ENCODE measurements at regions not wholly inside any gene's neighbourhood (a gene's known extent, or its start where the extent isn't known, plus 50 kb on each side); places are given as distances from the start of the nearest gene placed in this dataset.
"Not testable (repeated sequence)": the region's sequence is repeated elsewhere in the genome, so short reads cannot be mapped to it uniquely, and the experiment has no call there.

- no peaks in the 10 kb centered on the region for H3K9me3 ChIP-seq (ENCODE audit: low read depth, low read length)
- no peaks in the 10 kb centered on the region for H3K79me2 ChIP-seq (ENCODE audit: insufficient read depth, low read length)
- H4K20me1 ChIP-seq (ENCODE audit: insufficient read depth, low read length): no peaks in the 10 kb centered on the region
- peak overlapping the region; percentile 30 for H3K27ac ChIP-seq (ENCODE audit: low read depth, low read length)
- peak; percentile 91 for DNase-seq (ENCODE audit: insufficient read length, low spot score, missing footprints)
- H2AFZ ChIP-seq (ENCODE audit: low read length): no peak overlapping the region
- no peaks in the 10 kb centered on the region for H3K4me1 ChIP-seq (ENCODE audit: insufficient read depth, low read length)
- TF ChIP-seq, protein P1, sequence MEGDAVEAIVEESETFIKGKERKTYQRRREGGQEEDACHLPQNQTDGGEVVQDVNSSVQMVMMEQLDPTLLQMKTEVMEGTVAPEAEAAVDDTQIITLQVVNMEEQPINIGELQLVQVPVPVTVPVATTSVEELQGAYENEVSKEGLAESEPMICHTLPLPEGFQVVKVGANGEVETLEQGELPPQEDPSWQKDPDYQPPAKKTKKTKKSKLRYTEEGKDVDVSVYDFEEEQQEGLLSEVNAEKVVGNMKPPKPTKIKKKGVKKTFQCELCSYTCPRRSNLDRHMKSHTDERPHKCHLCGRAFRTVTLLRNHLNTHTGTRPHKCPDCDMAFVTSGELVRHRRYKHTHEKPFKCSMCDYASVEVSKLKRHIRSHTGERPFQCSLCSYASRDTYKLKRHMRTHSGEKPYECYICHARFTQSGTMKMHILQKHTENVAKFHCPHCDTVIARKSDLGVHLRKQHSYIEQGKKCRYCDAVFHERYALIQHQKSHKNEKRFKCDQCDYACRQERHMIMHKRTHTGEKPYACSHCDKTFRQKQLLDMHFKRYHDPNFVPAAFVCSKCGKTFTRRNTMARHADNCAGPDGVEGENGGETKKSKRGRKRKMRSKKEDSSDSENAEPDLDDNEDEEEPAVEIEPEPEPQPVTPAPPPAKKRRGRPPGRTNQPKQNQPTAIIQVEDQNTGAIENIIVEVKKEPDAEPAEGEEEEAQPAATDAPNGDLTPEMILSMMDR (IDR thresholded peaks at IDR 0.05; ENCODE audit: extremely low read depth, low read depth, low read length): no peak
- H3K4me3 ChIP-seq (ENCODE audit: insufficient read depth, low read length): no peak overlapping the region
- no peak overlapping the region for H3K4me2 ChIP-seq (ENCODE audit: insufficient read depth, low read length)
- no peaks in the 10 kb centered on the region for H3K36me3 ChIP-seq (ENCODE audit: insufficient read depth, low read length)
- no peaks in the 10 kb centered on the region for H3K27me3 ChIP-seq (ENCODE audit: insufficient read depth, low read length)
Observed at GRCh38 chr6:4413073-4413472, 277.7 kb upstream of the ECI2 start.

DNA sequence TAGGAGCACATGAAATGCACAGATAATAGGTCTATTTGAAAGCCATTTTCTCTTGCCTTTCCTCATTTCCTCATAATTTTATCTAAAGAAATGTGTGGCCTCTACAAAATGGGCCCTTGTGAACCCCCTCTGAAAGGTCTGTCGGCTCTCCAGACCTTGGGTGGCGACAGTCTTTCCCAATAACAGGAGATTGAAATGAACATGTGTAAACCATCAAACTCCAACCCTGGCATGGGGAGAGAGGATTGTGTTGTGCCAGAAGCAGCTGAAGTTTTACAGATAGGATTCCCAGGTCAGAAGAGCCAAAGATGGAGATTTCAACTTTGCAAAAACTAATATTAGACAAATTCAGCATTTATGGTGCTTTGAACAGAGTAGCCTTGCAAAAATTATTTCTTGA, 277.1 kb upstream of the ECI2 start:
- TF ChIP-seq, protein P1 (IDR thresholded peaks at IDR 0.05; ENCODE audit: extremely low read depth, low read depth, low read length): no peak
- H3K36me3 ChIP-seq (ENCODE audit: insufficient read depth, low read length): no peaks in the 10 kb centered on the region
- no peak overlapping the region for H3K4me2 ChIP-seq (ENCODE audit: insufficient read depth, low read length)
- no peaks in the 10 kb centered on the region for H3K9me3 ChIP-seq (ENCODE audit: low read depth, low read length)
- H3K4me3 ChIP-seq (ENCODE audit: insufficient read depth, low read length): no peak overlapping the region
- no peaks in the 10 kb centered on the region for H3K79me2 ChIP-seq (ENCODE audit: insufficient read depth, low read length)
- no peaks in the 10 kb centered on the region for H4K20me1 ChIP-seq (ENCODE audit: insufficient read depth, low read length)
- no peak overlapping the region for H3K27ac ChIP-seq (ENCODE audit: low read depth, low read length)
- no peak for DNase-seq (ENCODE audit: insufficient read length, low spot score, missing footprints)
- no peak overlapping the region for H2AFZ ChIP-seq (ENCODE audit: low read length)
- no peaks in the 10 kb centered on the region for H3K4me1 ChIP-seq (ENCODE audit: insufficient read depth, low read length)
- no peaks in the 10 kb centered on the region for H3K27me3 ChIP-seq (ENCODE audit: insufficient read depth, low read length)

- Histone ChIP-seq H3K4me2 (ENCODE audit: insufficient read depth, low read length) (no peak overlapping the region), H3K9me3 (ENCODE audit: low read depth, low read length) (no peaks in the 10 kb centered on the region), H4K20me1 (ENCODE audit: insufficient read depth, low read length) (no peaks in the 10 kb centered on the region), H3K36me3 (ENCODE audit: insufficient read depth, low read length) (no peaks in the 10 kb centered on the region), H3K4me1 (ENCODE audit: insufficient read depth, low read length) (no peaks in the 10 kb centered on the region), H3K27ac (ENCODE audit: low read depth, low read length) (no peak overlapping the region), H3K4me3 (ENCODE audit: insufficient read depth, low read length) (no peak overlapping the region), H3K79me2 (ENCODE audit: insufficient read depth, low read length) (no peaks in the 10 kb centered on the region), H2AFZ (ENCODE audit: low read length) (no peak overlapping the region), H3K27me3 (ENCODE audit: insufficient read depth, low read length) (no peaks in the 10 kb centered on the region)
- no peak for DNase-seq (ENCODE audit: insufficient read length, low spot score, missing footprints)
- TF ChIP-seq, protein P1 (IDR thresholded peaks at IDR 0.05; ENCODE audit: extremely low read depth, low read depth, low read length): no peak
Observed at GRCh38 chr6:4412077-4412476, 276.7 kb upstream of the ECI2 start.

DNA sequence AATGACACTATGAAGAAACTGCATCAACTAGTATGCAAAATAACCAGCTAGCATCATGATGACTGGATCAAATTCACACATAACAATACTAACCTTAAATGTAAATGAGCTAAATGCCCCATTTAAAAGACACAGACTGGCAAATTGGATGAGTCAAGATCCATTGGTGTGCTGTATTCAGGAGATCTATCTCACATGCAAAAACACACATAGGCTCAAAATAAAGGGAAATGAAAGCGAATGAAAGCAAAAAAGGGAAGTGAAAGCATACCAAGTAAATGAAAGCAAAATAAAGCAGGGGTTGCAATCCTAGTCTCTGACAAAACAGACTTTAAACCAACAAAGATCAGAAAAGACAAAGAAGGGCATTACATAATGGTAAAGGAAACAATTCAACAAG, 272.3 kb upstream of the ECI2 start:
- H3K27ac ChIP-seq (ENCODE audit: low read depth, low read length); DNase-seq (ENCODE audit: insufficient read length, low spot score, missing footprints); H2AFZ ChIP-seq (ENCODE audit: low read length); H3K4me3 ChIP-seq (ENCODE audit: insufficient read depth, low read length); H3K4me1 ChIP-seq (ENCODE audit: insufficient read depth, low read length); H3K9me3 ChIP-seq (ENCODE audit: low read depth, low read length); H4K20me1 ChIP-seq (ENCODE audit: insufficient read depth, low read length); H3K27me3 ChIP-seq (ENCODE audit: insufficient read depth, low read length); H3K79me2 ChIP-seq (ENCODE audit: insufficient read depth, low read length); H3K4me2 ChIP-seq (ENCODE audit: insufficient read depth, low read length); H3K36me3 ChIP-seq (ENCODE audit: insufficient read depth, low read length): not testable (repeated sequence)
